ENCODE measurements at regions not wholly inside any gene's neighbourhood (a gene's known extent, or its start where the extent isn't known, plus 50 kb on each side); places are given as distances from the start of the nearest gene placed in this dataset.

DNA sequence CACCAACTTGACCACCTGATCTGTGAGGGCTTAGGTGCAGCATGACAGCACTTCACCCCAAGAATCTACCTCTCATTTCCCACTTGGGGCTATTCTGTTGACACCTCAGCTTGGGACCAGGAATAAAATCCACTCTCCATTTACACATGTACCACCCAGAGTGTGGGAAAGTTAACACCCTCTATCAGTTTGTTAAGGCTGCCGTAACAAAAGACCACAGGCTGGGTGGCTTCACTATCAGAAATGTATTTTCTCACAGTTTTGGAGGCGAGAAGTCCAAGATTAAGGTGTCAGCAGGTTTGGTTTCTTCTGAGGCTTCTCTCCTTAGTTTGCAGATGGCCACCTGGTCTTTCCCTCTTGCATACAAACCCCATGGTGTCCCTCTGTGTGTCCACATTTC lies 277.7 kb upstream of the ERBB4 start:
- FAIRE-seq (no peak), DNase-seq (ENCODE audit: extremely low read depth in 1 of 4, low spot score in 3 of 4) (no peak), ATAC-seq (no peak)
- Histone ChIP-seq H3K4me3 (no peak overlapping the region), H3K27me3 (ENCODE audit: control insufficient read depth in 2 of 2, insufficient read depth in 2 of 2, low read length in 2 of 2) (no peaks in the 10 kb centered on the region), H3K36me3 (ENCODE audit: control insufficient read depth, insufficient read depth, low read length) (no peaks in the 10 kb centered on the region), H3K79me2 (ENCODE audit: control insufficient read depth, insufficient read depth, low read length) (no peaks in the 10 kb centered on the region), H3K27ac (ENCODE audit: extremely low read depth, low read depth, low read length) (no peak overlapping the region), H3K4me1 (replicated peaks in 1 of 2; ENCODE audit: control insufficient read depth in 2 of 2, insufficient read depth in 2 of 2, low read length in 2 of 2) (no peaks in the 10 kb centered on the region), H3K4me2 (ENCODE audit: insufficient read depth, low read length) (no peak overlapping the region), H3K9me1 (ENCODE audit: control insufficient read depth, insufficient read depth, low read length) (no peaks in the 10 kb centered on the region), H4K20me1 (replicated peaks; ENCODE audit: control insufficient read depth, insufficient read depth, low read length) (no peaks in the 10 kb centered on the region), H2AFZ (ENCODE audit: low read depth, low read length) (no peak overlapping the region), H3K9ac (ENCODE audit: insufficient read depth in 1 of 2, low read depth in 2 of 2, low read length in 2 of 2) (no peak overlapping the region), H3K9me3 (replicated peaks; ENCODE audit: control insufficient read depth, insufficient read depth, low read depth, low read length) (no peaks in the 10 kb centered on the region)
- BruUV-seq (replicated peaks): no TSS peak
- WGBS (ENCODE audit: insufficient coverage, low coverage, missing lambda C conversion rate): 0% methylated on average over 2 of the region's 2 CpGs
- POLR2A ChIA-PET: no interaction called here
- intact Hi-C loops (cut with micrococcal nuclease) (no loop called here), in situ Hi-C loops (cut with MboI) (no loop called here)
- CTCF ChIA-PET (ENCODE audit: low intra/inter-chr PET ratio): no interaction called here
- no peak for TF ChIP-seq SIN3B (IDR thresholded peaks at IDR 0.05; ENCODE audit: low read depth)
- TF ChIP-seq RBM17 (IDR thresholded peaks at IDR 0.05; ENCODE audit: borderline replicate concordance, low read depth, low read length): no peak
- TF ChIP-seq, protein P1, sequence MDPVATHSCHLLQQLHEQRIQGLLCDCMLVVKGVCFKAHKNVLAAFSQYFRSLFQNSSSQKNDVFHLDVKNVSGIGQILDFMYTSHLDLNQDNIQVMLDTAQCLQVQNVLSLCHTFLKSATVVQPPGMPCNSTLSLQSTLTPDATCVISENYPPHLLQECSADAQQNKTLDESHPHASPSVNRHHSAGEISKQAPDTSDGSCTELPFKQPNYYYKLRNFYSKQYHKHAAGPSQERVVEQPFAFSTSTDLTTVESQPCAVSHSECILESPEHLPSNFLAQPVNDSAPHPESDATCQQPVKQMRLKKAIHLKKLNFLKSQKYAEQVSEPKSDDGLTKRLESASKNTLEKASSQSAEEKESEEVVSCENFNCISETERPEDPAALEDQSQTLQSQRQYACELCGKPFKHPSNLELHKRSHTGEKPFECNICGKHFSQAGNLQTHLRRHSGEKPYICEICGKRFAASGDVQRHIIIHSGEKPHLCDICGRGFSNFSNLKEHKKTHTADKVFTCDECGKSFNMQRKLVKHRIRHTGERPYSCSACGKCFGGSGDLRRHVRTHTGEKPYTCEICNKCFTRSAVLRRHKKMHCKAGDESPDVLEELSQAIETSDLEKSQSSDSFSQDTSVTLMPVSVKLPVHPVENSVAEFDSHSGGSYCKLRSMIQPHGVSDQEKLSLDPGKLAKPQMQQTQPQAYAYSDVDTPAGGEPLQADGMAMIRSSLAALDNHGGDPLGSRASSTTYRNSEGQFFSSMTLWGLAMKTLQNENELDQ (CRISPR knock-in tag; IDR thresholded peaks at IDR 0.05; ENCODE audit: borderline replicate concordance): no peak
- TF ChIP-seq PREB (CRISPR knock-in tag; IDR thresholded peaks at IDR 0.05): no peak
- no peak for TF ChIP-seq WHSC1 (IDR thresholded peaks at IDR 0.05; ENCODE audit: low read length)
- no peak for TF ChIP-seq SPI1 (IDR thresholded peaks at IDR 0.05; ENCODE audit: borderline replicate concordance, low read depth, low read length)
- TF ChIP-seq RBM25 (IDR thresholded peaks at IDR 0.05; ENCODE audit: low read depth, low read length, severe bottlenecking): no peak
- TF ChIP-seq ZNF143 (CRISPR knock-in tag; IDR thresholded peaks at IDR 0.05): no peak
- TF ChIP-seq, protein P2, sequence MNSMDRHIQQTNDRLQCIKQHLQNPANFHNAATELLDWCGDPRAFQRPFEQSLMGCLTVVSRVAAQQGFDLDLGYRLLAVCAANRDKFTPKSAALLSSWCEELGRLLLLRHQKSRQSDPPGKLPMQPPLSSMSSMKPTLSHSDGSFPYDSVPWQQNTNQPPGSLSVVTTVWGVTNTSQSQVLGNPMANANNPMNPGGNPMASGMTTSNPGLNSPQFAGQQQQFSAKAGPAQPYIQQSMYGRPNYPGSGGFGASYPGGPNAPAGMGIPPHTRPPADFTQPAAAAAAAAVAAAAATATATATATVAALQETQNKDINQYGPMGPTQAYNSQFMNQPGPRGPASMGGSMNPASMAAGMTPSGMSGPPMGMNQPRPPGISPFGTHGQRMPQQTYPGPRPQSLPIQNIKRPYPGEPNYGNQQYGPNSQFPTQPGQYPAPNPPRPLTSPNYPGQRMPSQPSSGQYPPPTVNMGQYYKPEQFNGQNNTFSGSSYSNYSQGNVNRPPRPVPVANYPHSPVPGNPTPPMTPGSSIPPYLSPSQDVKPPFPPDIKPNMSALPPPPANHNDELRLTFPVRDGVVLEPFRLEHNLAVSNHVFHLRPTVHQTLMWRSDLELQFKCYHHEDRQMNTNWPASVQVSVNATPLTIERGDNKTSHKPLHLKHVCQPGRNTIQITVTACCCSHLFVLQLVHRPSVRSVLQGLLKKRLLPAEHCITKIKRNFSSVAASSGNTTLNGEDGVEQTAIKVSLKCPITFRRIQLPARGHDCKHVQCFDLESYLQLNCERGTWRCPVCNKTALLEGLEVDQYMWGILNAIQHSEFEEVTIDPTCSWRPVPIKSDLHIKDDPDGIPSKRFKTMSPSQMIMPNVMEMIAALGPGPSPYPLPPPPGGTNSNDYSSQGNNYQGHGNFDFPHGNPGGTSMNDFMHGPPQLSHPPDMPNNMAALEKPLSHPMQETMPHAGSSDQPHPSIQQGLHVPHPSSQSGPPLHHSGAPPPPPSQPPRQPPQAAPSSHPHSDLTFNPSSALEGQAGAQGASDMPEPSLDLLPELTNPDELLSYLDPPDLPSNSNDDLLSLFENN (IDR thresholded peaks at IDR 0.05; ENCODE audit: low read depth in 2 of 2, low read length in 2 of 2): no peak
- TF ChIP-seq, protein P3, sequence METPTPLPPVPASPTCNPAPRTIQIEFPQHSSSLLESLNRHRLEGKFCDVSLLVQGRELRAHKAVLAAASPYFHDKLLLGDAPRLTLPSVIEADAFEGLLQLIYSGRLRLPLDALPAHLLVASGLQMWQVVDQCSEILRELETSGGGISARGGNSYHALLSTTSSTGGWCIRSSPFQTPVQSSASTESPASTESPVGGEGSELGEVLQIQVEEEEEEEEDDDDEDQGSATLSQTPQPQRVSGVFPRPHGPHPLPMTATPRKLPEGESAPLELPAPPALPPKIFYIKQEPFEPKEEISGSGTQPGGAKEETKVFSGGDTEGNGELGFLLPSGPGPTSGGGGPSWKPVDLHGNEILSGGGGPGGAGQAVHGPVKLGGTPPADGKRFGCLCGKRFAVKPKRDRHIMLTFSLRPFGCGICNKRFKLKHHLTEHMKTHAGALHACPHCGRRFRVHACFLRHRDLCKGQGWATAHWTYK (CRISPR knock-in tag; IDR thresholded peaks at IDR 0.05): no peak
- TF ChIP-seq HNRNPL (IDR thresholded peaks at IDR 0.05; ENCODE audit: low read depth, low read length): no peak
- TF ChIP-seq KDM1A (IDR thresholded peaks at IDR 0.05): no peak
- no peak for TF ChIP-seq TOE1 (IDR thresholded peaks at IDR 0.05; ENCODE audit: borderline replicate concordance)
- no peak for TF ChIP-seq TOE1 (CRISPR knock-in tag; IDR thresholded peaks at IDR 0.05; ENCODE audit: borderline replicate concordance, low read depth)

All from K562 (cell line).